H9 (cell line): ENCODE measurements at regions not wholly inside any gene's neighbourhood (a gene's known extent, or its start where the extent isn't known, plus 50 kb on each side); places are given as distances from the start of the nearest gene placed in this dataset.

Experiments
- DNase-seq: peaks from one replicate; pipeline ENCODE4 v3.0.0-alpha.2; 2017
- H2AFZ ChIP-seq: one replicate; pipeline ENCODE4 v1.6.1; 2013; ENCODE audit warnings: mild to moderate bottlenecking, low read length, control low read depth, moderate library complexity
- H2AK5ac ChIP-seq: 2 replicates; pipeline ENCODE4 v1.6.1; 2013; ENCODE audit warnings: low read length, control low read depth, mixed read lengths; ENCODE audit not compliant: insufficient read length
- H2BK120ac ChIP-seq: one replicate; pipeline ENCODE4 v1.6.1; 2013; ENCODE audit warnings: low read depth, mild to moderate bottlenecking, low read length, control low read depth, inconsistent platforms; ENCODE audit not compliant: poor library complexity, severe bottlenecking
- H2BK12ac ChIP-seq: 2 replicates; pipeline ENCODE4 v1.6.1; 2013; ENCODE audit warnings: low read length, control low read depth, mixed read lengths, low read depth; ENCODE audit not compliant: insufficient read length
- H2BK15ac ChIP-seq: 2 replicates; pipeline ENCODE4 v1.6.1; 2013; ENCODE audit warnings: low read depth, low read length, control low read depth
- H2BK20ac ChIP-seq: one replicate; pipeline ENCODE4 v1.6.1; 2013; ENCODE audit warnings: low read depth, mild to moderate bottlenecking, low read length, control low read depth, inconsistent platforms; ENCODE audit not compliant: poor library complexity, severe bottlenecking
- H2BK5ac ChIP-seq: 2 replicates; pipeline ENCODE4 v1.6.1; 2013; ENCODE audit warnings: low read length, control low read depth, mixed read lengths; ENCODE audit not compliant: insufficient read length
- H3K14ac ChIP-seq: 2 replicates; pipeline ENCODE4 v1.6.1; 2013; ENCODE audit warnings: low read length, control low read depth; ENCODE audit not compliant: insufficient read depth
- H3K18ac ChIP-seq: 2 replicates; pipeline ENCODE4 v1.6.1; 2013; ENCODE audit warnings: low read depth, mild to moderate bottlenecking, mixed read lengths, low read length, control low read depth; ENCODE audit not compliant: insufficient read length
- H3K23ac ChIP-seq: 2 replicates; pipeline ENCODE4 v1.6.1; 2013; ENCODE audit warnings: low read length, control low read depth, mixed read lengths, low read depth; ENCODE audit not compliant: insufficient read length
- H3K23me2 ChIP-seq: 2 replicates; pipeline ENCODE4 v1.6.1; 2013; ENCODE audit warnings: low read depth, mild to moderate bottlenecking, mixed read lengths, low read length, control low read depth; ENCODE audit not compliant: insufficient read length, poor library complexity, severe bottlenecking
- H3K27ac ChIP-seq: 2 replicates; pipeline ENCODE4 v1.5.1; 2013; ENCODE audit warnings: low read length, control low read depth, mixed read lengths, low read depth; ENCODE audit not compliant: insufficient read length
- H3K27me3 ChIP-seq: 2 replicates; pipeline ENCODE4 v1.6.1; 2013; ENCODE audit warnings: low read length, control low read depth, inconsistent platforms; ENCODE audit not compliant: insufficient read depth
- H3K4ac ChIP-seq: 2 replicates; pipeline ENCODE4 v1.6.1; 2013; ENCODE audit warnings: low read depth, mild to moderate bottlenecking, control low read depth, inconsistent platforms, low read length, moderate library complexity
- H3K4me1 ChIP-seq: 2 replicates; pipeline ENCODE4 v1.6.1; 2013; ENCODE audit warnings: low read length, control low read depth, inconsistent platforms; ENCODE audit not compliant: insufficient read depth
- H3K4me2 ChIP-seq: 2 replicates; pipeline ENCODE4 v1.6.1; 2013; ENCODE audit warnings: low read length, control low read depth, mixed read lengths; ENCODE audit not compliant: insufficient read length, insufficient read depth
- H3K56ac ChIP-seq: 2 replicates; pipeline ENCODE4 v1.6.1; 2013; ENCODE audit warnings: low read depth, mild to moderate bottlenecking, mixed read lengths, low read length, control low read depth; ENCODE audit not compliant: insufficient read length
- H3K79me1 ChIP-seq: 2 replicates; pipeline ENCODE4 v1.6.1; 2013; ENCODE audit warnings: low read depth, mild to moderate bottlenecking, moderate library complexity, low read length, control low read depth, inconsistent platforms; ENCODE audit not compliant: insufficient read depth, poor library complexity, severe bottlenecking
- H3K79me2 ChIP-seq: 2 replicates; pipeline ENCODE4 v1.6.1; 2013; ENCODE audit warnings: low read length, control low read depth, inconsistent platforms; ENCODE audit not compliant: insufficient read depth
- H3K9ac ChIP-seq: 2 replicates; pipeline ENCODE4 v1.6.1; 2013; ENCODE audit warnings: low read length, control low read depth, mixed read lengths; ENCODE audit not compliant: insufficient read length; ENCODE audit errors: extremely low read depth
- H3K9me3 ChIP-seq: one replicate; pipeline ENCODE4 v1.6.1; 2013; ENCODE audit warnings: low read depth, low read length, inconsistent platforms; ENCODE audit not compliant: control insufficient read depth
- H3T11ph ChIP-seq: one replicate; pipeline ENCODE4 v1.6.1; 2013; ENCODE audit warnings: mild to moderate bottlenecking, low read length, control low read depth, inconsistent platforms
- H4K20me1 ChIP-seq: one replicate; pipeline ENCODE4 v1.6.1; 2013; ENCODE audit not compliant: control insufficient read depth, insufficient read length, insufficient read depth
- H4K5ac ChIP-seq: 2 replicates; pipeline ENCODE4 v1.6.1; 2013; ENCODE audit warnings: low read depth, mild to moderate bottlenecking, mixed read lengths, low read length, control low read depth; ENCODE audit not compliant: insufficient read length
- H4K8ac ChIP-seq: replicated peaks from 2 replicates; pipeline ENCODE4 v1.6.1; 2013; ENCODE audit warnings: low read length, control low read depth, mixed read lengths, low read depth; ENCODE audit not compliant: insufficient read length
- H4K91ac ChIP-seq: 2 replicates; pipeline ENCODE4 v1.6.1; 2013; ENCODE audit warnings: low read depth, mild to moderate bottlenecking, moderate library complexity, mixed read lengths, low read length, control low read depth; ENCODE audit not compliant: insufficient read length
- H3K27ac Mint-ChIP-seq, 3 experiments: 2 replicates in 2 of 3; 3 replicates in 1 of 3; pipeline ENCODE4 v1.8.0; 2020 to 2021; ENCODE audit warnings: mixed read lengths in 3 of 3, mild to moderate bottlenecking in 1 of 3, moderate library complexity in 1 of 3
- H3K27me3 Mint-ChIP-seq: 2 replicates; pipeline ENCODE4 v1.8.0; 2021; ENCODE audit warnings: low read depth, mild to moderate bottlenecking, moderate library complexity, mixed read lengths
- H3K36me3 Mint-ChIP-seq, 3 experiments: 2 replicates in 2 of 3; 3 replicates in 1 of 3; pipeline ENCODE4 v1.8.0; 2020 to 2021; ENCODE audit warnings: low read depth in 3 of 3, mixed read lengths in 3 of 3; ENCODE audit not compliant: insufficient read depth in 1 of 3
- H3K4me1 Mint-ChIP-seq, 2 experiments: 2 replicates each; pipeline ENCODE4 v1.8.0; 2020; ENCODE audit warnings: mixed read lengths in 2 of 2
- H3K4me3 Mint-ChIP-seq, 2 experiments: 2 replicates in 1 of 2; 3 replicates in 1 of 2; pipeline ENCODE4 v1.8.0; 2020 to 2021; ENCODE audit warnings: mild to moderate bottlenecking in 2 of 2, mixed read lengths in 2 of 2, moderate library complexity in 1 of 2
- H3K9me3 Mint-ChIP-seq, 2 experiments: 2 replicates in 1 of 2; 3 replicates in 1 of 2; pipeline ENCODE4 v1.8.0; 2020; ENCODE audit warnings: mild to moderate bottlenecking in 2 of 2, mixed read lengths in 2 of 2, moderate library complexity in 1 of 2
- CTCF ChIP-seq: fragments of 200-600 bp; sonication (generic); conservative IDR thresholded peaks from 3 replicates; pipeline ENCODE4 v1.8.0; 2021; ENCODE audit warnings: antibody characterized with exemption, mild to moderate bottlenecking
- WGBS: extraction: QIAGEN DNeasy Blood & Tissue Kit; methylation state at CpG from one replicate; pipeline ENCODE4 v1.1.7; 2013; ENCODE audit warnings: missing lambda C conversion rate, low lambda C conversion rate, mixed read lengths; ENCODE audit not compliant: insufficient read length; ENCODE audit errors: extremely low coverage; 5-methylcytosine and 5-hydroxymethylcytosine counted together

GRCh38 chr4:13248621-13249298, 235.4 kb downstream of the RAB28 start:
- Histone ChIP-seq H3K27me3 (no peaks in the 10 kb centered on the region), H3K9me3 (no peaks in the 10 kb centered on the region), H4K91ac (no peak overlapping the region), H4K8ac (no peak overlapping the region), H3K79me1 (no peaks in the 10 kb centered on the region), H3K4me2 (no peak overlapping the region), H3T11ph (no peak overlapping the region), H4K5ac (no peak overlapping the region), H3K4me1 (no peaks in the 10 kb centered on the region), H2AFZ (no peak overlapping the region), H3K14ac (no peak overlapping the region), H2BK15ac (no peak overlapping the region), H2BK120ac (no peak overlapping the region), H3K23me2 (no peaks in the 10 kb centered on the region), H3K27ac (no peak overlapping the region), H4K20me1 (no peaks in the 10 kb centered on the region), H2AK5ac (no peak overlapping the region), H2BK5ac (no peak overlapping the region), H2BK20ac (no peak overlapping the region), H3K4ac (no peak overlapping the region), H2BK12ac (no peak overlapping the region), H3K18ac (no peak overlapping the region), H3K23ac (no peak overlapping the region), H3K9ac (no peak overlapping the region), H3K56ac (no peak overlapping the region), H3K79me2 (no peaks in the 10 kb centered on the region)
- Mint-ChIP-seq H3K4me3 (no peak overlapping the region), H3K27ac (no peak overlapping the region), H3K4me1 (peaks cover 9 to 10% of the 10 kb centered on the region in 2 experiments), H3K9me3 (peaks cover 19 to 25% of the 10 kb centered on the region in 2 experiments), H3K36me3 (peaks cover 4 to 18% (median 9%) of the 10 kb centered on the region in 3 experiments; a peak in 5 of 7 replicates), H3K27me3 (no peaks in the 10 kb centered on the region; the same call in 1 of the 2 replicates)
- no CpG with 5 or more reads among the region's 2 CpGs for WGBS
- peak; percentile 76 for TF ChIP-seq CTCF
- no peak for DNase-seq
